Hematopoietic multipotent progenitor cell (in vitro differentiated cells): ENCODE measurements at regions not wholly inside any gene's neighbourhood (a gene's known extent, or its start where the extent isn't known, plus 50 kb on each side); places are given as distances from the start of the nearest gene placed in this dataset.
A peak's percentile ranks its signal among the peaks of the same experiment; 100 is the strongest.

ENCODE experiments used
- DNase-seq, 3 donors: peaks; one replicate each; pipeline ENCODE4 v3.0.0-alpha.2; 2011 to 2015; ENCODE audit warnings: low read depth in 2 of 3, low spot score in 2 of 3

DNA sequence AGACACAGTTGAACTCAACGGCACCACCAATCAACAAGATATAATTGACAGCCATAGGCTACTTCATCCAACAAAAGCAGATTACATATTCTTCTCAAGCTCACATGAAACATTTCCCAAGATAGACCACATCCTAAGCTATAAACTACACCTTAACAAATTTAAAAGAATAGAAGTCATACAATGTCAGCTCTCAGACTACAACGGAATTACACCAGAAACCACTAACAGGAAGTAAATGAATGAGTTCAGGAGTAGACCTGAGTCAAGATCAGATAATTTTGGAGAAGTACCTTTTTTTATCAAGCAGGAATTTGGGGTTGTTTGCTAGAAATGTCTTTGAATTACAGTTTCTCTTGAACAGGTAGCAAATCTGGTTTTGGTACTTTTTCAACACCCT is 237.8 kb downstream of the TBX18 start:
- peak in 2 of 3 donors; percentile 5 to 35 for DNase-seq

DNA sequence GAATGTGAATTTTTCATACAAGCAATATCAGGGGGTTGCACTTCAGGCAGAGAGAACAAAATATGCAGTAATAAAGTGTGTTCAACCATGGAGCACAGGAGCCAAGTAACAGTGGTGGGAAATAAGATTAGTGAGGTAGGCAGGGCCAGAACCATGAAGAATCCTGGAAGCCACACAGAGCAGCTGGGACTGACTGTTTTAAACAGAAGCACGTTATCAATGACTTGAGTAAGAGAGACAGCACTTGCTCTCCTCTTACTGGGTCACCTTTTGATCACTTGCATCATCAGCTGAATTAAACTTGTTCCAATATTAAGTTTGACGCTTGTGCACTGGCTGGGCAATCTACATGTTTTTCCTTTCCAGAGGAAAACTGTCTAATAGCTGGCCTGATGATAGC is 238.5 kb downstream of the TBX18 start:
- no peak for DNase-seq

- no peak for DNase-seq
Observed at GRCh38 chr6:84524636-84525035, 239.8 kb downstream of the TBX18 start.

- no peak for DNase-seq
Observed at GRCh38 chr6:84522135-84522549, 242.3 kb downstream of the TBX18 start.

- no peak for DNase-seq
Observed at GRCh38 chr6:84521511-84521910, 242.9 kb downstream of the TBX18 start.

DNA sequence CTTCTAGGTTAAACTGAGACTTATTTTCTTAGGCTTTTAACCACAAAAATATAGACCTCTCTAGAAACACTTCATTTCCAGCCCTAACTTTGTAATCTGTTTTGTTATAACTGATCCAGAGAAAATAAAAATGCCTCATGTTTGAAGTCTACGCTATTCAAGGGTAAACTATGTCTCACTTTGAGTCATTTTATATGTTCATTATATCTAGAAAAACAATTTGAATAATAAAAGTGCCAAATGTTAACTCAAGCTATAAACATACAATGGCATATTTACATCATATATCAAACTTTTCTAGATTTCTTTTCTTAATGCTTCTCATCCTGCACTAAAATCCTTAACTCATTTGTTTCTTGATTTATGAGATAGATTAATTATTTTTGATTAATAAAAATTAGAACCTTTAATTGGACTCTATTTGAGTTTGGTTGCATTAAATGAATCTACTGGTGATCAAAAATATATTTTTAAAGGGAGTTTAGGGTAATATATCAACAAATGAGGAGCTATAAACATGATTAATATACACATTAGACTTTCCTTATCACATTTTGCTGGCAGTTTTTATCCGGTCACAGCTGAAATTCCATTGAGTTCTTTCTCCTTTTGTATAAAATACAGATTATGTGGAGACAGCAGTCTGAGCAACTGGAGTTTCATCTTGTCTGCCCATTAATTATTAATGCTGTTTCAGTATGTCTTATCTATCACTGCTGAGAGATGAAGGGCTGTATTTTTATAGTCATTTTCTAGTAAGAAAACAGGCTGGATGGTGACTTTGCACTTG is 246.5 kb downstream of the TBX18 start:
- DNase-seq, result no peak

GRCh38 chr6:84516154-84516553 is 248.2 kb downstream of the TBX18 start:
- no peak for DNase-seq

- DNase-seq, result no peak
Observed at GRCh38 chr6:84515067-84515466, 249.3 kb downstream of the TBX18 start.

DNA sequence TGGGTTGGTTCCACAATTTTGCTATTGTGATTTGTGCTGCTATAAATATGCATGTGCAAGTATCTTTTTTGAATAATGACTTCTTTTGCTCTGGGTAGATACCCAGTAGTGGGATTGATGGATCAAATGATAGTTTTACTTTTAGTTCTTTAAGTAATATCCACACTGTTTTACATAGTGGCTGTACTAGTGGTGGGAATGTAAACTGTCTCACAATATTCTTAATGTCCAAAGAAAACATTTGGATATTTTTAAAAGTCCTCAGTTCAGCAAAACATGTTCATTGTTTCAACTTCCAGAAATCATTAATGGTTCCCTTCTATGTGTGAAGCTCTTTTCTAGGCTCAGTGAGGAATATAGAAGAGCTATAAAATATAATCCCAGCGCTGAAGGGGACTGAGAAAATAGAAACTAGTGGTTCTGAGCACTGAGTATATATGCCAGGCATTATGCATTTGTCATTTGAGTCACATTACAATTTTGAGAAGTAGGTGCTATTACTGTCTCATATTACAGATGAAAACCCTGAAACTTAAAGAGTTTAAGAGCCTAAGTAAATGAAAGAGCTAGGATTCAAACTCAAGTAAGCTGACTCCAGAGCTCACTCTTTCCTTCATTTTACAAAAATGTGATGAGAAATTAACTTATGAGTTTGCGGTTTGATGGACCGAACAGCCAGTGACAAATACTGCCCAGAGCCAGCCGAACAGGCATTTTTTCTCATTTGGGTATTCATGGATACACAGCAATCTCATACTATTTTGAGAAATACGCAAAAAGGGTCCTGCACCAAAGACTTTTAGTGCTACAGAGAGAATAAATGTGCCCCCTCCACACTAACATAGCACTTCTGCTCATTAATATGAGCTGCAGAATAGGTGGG is 250.1 kb downstream of the TBX18 start:
- no peak for DNase-seq

GRCh38 chr6:84512391-84512790 is 252.0 kb downstream of the TBX18 start:
- DNase-seq, result no peak

GRCh38 chr6:84511929-84512328 is 252.5 kb downstream of the TBX18 start:
- no peak for DNase-seq

DNA sequence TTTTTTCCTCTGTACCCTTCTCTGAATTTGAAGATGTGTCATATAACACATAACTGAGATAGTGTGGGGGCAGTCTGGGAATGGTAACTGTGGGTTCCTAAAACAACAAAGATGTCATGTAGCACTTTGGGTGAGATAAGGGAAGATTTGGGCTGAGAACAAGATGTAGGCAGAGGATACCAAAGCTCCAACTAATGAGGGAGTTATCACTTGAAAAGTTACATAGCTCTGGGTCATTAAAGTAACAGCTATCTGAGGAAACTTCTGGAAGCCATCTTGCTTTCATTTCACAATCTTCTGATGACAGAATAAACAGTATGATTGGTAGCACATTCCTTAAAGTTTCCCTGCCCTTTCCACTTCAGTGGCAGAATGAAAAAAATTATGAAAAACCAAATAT is 255.4 kb downstream of the TBX18 start:
- DNase-seq, result no peak

- no peak for DNase-seq
Observed at GRCh38 chr6:84508334-84508733, 256.1 kb downstream of the TBX18 start.

GRCh38 chr6:84504025-84504424 is 260.4 kb downstream of the TBX18 start:
- no peak for DNase-seq

DNA sequence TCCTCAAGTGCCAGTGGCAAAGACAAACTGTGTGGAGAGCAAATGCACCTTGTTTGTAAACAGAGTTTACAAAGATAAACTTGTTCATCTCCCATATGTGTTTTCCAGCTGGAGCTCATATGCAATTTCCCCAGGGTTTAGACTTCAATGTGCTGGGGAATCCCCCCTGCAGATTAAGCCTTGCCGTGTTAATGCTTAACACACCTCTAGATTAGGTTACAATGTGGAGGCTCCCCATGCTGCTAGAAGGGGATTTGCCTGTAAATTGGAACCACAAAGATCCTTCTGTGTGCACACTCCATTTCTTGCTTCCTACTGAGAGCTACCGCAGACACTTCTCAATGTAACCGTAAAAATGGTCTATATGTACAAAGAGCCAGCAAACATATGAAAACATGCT is 263.1 kb downstream of the TBX18 start:
- no peak for DNase-seq

DNA sequence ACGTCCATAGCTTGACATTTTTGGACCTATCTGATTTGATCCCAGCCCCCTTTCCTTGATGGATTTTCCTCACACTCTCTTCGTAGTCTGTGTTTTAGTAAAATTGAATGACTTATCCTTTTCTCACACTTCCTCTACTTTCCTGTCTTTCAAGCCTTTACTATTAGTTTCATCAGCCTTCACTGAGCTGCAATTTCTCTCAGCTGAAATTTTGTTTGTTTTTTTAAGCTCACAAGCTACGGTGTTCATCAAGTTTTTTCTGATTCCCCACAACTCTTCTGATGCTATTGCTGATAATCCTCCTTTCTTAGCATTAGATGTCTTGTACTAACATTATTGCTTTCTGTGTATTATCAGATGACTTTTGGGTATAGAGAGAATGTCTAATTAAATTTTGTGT is 263.7 kb downstream of the TBX18 start:
- no peak for DNase-seq

DNA sequence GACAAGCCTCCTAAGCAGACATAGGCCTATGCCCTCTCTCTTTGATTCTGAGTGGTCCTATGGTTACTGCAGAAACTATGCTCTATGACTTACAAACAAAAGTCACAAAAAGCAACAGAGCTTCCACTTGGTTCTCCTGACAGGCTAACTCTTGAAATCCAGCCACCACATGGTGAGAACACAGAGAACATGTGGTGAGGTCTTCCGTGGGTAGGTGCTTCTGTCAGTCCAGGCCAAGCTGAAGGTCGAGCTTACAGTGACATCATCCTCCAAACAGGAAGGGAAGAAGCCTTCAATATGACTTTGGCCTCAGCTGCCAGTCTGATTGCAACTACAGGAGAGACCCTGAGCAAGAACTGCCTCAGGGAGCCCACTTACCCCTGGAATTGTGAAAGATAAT is 265.5 kb downstream of the TBX18 start:
- DNase-seq, result no peak

DNA sequence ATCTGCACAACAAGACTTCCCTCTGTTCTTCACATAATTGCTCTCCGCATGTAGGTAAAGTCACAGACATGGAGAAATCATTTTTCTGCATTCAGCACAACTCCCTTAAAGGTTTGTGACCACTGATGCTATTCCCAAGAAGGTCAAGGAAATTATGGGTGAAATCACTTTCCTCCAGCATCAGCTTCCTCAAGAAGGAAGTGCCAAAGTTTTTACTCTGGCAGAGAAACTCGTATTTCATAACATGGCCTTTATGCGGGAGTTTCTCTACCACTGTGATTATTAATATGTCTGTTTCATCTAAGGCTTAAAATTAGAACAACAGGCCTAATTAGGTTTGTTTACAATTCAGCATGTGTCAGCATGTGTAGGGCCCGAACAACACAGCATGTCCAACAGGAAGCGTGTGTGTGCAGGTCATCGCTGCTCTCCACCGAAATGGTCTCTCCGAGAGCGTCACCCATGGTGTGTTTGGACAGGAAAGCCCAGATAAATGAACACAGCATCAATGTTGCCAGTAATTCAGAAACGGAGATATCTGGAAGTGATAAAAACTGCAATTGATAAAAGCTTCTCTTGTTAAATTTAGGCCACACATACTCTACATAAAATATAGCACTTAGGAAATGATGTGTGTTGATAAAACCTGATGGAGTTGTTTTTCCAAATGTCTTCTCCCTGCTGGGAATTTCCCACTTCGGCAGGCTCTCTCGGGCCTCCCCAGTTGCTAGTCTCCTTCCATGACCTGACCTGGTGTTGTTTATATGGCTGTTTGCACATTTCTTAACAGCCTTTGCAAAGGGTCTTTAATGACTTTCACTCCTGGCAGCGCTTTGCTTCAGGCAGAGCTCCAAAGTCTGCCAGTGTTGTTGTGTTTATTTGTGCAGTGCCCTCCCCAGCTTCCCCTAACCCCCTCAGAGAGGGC is 265.1 kb upstream of the CEP162 start:
- no peak for DNase-seq

- no peak for DNase-seq
Observed at GRCh38 chr6:84489598-84489997, 262.2 kb upstream of the CEP162 start.

DNA sequence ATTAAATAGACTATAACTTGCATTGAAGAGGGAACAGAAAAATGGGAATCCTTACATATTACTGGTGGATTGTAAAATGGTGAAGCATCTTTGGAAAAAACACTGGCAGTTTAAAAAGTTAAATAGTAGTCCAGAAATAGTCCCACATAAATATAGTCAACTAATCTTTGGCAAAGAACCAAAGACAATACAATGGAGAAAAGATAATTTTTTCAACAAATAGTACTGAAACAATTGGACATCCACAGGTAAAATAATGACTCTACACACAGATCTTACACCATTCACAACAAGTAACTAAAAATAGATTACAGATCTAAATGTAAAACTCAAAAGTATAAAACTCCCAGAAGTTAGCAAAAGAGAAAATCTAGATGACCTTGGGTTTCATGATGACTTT is 259.1 kb upstream of the CEP162 start:
- DNase-seq, result no peak

- no peak for DNase-seq
Observed at GRCh38 chr6:84469144-84469543, 241.7 kb upstream of the CEP162 start.
